ENCODE measurements at regions not wholly inside any gene's neighbourhood (a gene's known extent, or its start where the extent isn't known, plus 50 kb on each side); places are given as distances from the start of the nearest gene placed in this dataset.
A peak's percentile ranks its signal among the peaks of the same experiment; 100 is the strongest.

DNA sequence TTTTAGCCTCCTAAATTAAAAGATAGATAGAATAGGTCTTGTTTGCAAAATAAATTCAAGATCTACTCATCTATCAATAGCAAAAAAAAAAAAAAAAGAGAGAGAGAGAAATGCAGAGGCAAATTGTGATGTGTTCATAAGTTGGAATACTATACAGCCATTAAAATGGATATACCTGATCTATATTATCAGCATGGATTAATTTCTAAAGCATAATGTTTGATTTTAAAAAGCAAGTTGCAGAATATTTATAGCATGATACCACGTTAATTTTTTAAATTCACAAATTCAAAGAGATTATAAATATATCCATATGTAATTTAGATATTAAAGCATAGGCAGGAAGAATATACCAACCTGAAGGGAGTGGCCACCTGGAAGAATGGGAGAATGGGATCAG is 114.9 kb upstream of the PTPRT start:
- DNase-seq, result no peak

DNA sequence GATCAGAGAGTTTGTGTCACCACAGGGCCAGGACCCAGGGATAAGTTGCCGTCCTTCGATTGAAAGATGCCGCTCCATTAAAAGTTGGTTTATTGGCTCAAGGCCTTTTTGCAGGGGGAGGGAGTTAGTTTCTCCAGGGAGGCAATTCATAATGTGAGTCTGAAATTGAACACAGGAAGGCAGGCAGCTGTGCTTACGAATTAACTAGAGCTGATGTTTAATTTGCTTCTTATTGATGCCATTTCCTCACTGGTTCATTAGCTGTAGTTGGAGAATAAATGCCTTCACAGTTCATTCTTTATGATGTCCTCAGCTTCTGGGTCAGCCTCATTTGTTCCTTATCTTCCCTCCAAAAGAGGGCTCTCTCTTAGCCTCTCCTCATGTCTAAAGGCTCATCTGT is 113.2 kb upstream of the PTPRT start:
- DNase-seq, result no peak

DNA sequence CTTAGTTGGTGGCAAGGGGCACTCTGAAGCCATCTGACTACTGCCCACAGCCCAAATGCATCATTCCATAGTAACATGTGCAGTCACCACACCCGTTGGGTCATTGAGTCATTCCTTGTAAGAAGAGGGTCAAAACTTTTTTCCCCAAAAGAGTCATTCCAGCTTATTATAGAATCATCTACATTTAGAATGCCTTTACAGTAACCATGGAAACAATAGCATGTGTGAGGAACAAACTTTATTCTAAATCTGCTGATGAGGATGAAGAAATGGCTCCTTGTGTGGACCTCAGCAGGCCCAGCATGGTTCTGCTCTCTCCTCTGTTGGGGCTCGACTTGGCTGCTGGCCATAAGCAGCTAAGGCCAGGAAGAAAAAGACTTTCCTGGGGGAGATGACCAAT is 111.2 kb upstream of the PTPRT start:
- DNase-seq, result no peak

DNA sequence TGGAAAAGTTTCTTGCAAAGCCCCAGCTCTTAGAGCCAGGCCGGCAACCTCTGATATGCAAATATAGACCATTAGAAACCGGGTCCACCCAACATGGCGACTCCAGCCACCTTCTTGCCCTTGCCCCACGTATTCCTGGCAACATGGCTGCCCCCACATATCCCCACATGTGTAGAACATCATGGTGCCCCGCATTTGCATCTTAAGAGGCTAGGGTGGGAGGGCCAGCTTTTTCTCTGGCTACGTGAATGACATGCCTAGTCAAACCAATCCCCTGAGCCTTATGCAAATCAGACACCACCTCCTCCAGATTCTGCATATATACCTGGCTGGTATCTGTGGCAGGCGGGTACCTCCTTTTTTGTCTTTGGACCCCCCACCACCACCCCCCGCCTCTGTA is 106.1 kb upstream of the PTPRT start:
- no peak for DNase-seq

DNA sequence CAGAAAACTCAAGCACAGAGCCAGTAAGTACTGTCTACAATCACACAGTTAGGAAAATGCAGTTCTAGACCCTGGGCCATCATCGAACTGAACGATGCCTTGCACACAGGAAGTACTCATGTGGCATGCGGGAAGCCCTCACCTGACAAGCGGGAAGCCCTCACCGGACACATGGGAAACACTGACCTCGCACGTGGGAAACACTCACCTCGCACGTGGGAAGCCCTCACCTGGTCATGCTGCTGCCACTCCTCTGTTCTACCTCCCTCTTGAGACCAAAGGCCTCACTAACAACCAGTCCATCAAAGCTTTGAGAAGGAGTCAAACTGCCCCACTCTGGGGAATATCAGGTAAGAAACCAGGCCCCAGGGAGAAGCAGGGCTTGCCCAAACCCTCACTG is 105.6 kb upstream of the PTPRT start:
- no peak for DNase-seq

DNA sequence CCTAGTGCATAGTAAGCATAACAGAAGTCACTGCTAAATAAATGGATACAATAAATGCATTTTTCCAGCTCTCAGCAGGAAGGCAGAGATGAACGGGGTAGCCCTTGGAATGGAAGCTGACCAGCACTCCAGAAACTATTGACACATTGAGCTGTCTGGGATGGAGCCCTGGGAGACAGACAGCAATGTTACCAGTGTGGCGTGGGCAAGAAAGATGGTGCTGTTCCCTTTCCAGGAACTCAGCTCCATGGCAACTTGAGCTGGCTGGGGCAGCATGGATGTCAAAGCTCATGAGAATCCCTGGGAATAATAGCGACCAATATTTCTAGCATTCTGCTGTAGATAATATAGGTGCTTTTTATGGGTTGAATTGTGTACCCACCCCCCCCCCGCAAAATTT is 104.3 kb upstream of the PTPRT start:
- no peak for DNase-seq

DNA sequence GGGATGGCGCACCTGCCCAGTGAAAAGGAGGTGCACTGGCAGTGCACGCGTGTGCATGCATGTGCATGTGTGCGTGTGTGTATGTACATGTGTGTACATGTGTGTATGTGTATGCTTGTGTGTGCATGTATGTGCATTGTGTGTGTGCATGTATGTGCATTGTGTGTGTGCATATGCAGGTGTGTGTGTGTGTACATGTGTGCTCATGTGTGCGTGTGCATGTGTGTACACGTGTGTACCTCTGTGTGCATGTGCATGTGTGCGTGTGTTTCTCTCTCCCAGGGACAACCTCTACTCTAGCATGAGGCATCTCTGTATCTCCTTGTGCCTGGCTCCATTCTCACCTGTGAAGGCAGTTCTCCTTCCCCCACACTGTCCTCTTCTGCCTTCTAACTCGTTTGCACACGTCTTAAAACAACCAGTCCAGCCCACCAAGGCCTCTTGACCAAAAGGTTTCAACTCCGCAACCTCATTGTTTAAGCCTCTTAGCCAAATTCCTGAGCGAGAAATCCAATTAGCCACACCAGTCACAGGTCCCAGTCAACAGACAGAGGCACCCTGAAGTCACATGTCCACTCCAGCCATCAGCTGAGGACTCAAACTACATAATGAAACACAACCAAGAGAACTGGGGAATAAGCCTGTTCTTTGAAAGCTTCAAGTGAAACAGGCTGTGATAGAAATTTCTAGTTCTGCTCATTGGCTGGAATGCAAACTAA is 103.5 kb upstream of the PTPRT start:
- no peak for DNase-seq

DNA sequence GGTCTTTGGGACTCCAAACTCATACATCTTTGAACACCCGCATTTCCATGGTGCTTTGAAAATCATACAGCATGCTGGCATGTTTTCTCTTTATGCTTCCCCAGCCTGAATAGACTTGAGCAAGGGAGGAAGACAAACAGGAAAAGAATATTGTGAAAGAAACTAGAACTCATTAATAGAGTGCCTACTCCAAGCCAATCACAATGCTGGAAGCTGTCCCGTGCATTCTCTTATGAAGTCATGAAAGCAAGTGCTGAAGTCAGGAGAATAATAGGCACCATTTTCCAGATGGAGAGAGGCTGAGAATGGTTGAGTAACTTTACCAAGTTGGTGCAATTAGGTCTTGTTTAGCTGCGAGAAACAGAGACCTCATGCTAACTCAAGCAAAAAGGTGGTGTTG is 102.5 kb upstream of the PTPRT start:
- DNase-seq, result no peak

DNA sequence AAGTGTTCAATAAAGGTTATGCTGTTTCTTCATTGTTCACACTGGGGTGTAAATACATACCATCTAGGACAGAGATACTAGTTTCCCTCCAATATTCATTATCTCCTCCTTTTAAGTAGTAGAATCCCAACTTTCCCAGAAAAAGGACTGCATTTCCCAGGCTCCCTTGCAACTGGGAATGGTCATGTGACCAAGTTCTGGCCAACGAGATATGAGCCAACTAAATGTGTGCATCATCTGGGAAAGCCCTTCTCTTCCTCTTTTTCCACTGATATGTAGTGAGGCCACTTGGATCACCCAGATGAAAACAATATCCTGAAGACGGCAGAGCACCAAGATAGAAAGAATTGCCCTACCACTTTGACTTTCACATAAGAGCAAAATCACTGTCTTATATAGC is 97.9 kb upstream of the PTPRT start:
- DNase-seq, result no peak

DNA sequence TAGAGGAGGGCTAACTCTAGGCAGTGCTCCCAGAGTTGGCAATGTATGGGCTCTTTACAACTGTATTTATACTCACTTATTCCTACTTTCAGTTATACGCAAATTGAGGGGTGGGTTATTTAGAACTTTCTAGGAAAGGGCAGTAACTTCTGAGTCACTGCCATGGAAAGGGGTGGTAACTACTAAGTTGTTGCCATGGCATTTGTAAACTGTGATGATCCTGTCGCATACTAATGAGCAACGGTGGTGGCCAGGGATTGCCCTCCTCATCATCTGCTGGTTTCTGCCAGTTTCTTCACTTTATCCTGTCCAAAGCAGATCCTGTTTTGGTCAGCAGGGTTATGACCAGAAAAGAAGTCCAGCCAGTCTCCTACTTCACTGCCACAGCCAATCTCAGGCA is 95.5 kb upstream of the PTPRT start:
- DNase-seq, result no peak

DNA sequence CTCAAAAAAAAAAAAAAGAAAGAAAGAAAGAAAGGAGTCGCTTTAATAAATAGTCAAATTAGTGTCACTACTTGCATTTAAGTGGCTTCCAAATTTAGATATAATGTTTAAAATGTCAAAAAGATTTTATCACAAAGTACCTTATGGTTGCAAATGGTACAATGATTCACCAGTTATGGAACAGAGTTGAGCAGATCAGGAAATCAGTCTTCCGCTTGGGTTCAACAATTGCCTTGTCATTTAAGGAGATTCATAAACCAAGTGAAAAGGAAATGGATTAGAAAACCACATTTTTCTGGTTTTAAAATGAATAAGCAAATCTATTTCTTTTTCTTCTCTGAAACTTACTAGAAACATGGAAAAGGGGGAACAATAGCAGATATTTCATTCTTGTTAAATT is 94.8 kb upstream of the PTPRT start:
- DNase-seq, result no peak

DNA sequence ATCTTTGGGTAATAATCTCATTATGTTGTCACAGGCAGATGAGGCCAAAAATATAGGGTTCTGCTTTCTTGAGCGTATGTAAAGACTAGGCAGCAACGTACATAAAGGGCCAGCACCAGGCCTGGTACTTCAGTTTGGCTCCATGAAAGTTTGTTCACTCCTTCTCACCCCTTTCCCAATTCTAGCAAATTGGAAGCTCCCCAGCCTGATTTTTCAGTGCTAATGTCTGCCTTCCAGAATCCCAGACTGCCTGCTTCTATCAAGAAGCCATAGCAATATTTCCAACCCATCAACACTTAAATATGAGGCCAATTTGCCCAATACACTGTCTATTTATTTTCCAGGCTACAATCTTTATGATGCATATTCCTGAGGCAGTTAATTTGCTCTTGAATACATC is 93.4 kb upstream of the PTPRT start:
- DNase-seq, result no peak

DNA sequence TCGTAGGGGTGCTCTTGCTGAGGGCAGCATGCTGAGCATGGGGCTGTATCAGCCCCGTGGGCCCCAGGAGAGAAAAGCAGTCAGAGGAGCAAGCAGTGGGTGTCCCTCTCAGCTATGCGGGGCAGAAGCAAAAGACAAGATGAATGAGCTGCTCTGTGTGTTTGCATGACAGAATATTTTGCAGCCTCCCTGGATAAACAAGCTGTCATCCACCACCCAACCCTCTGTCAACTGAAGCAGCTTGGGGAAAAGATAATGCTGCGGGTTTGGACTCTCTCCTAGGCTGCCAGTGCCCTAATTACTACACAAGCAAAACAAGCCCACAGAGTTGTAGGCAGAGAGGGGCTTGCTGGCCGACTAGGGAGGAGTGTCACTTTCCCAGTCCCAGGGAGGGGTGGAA is 82.3 kb upstream of the PTPRT start:
- no peak for DNase-seq

DNA sequence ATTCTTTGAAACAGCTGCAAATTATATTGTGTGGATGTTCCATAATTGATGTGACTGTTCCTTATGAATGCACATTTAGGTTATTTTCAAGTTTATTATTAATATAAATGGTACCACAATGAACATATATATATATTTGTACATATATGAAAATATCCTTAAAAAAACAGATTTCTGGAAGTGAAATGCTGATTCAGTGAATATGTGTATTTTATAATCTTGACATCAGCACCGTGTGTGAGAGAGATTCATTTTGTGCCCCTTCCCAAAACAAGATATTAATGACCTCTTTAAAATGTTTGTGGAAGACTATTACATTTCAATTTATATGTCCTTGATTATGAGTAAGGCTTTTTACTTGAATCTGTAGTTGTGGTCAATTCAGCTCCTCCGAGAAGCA is 75.7 kb upstream of the PTPRT start:
- no peak for DNase-seq

DNA sequence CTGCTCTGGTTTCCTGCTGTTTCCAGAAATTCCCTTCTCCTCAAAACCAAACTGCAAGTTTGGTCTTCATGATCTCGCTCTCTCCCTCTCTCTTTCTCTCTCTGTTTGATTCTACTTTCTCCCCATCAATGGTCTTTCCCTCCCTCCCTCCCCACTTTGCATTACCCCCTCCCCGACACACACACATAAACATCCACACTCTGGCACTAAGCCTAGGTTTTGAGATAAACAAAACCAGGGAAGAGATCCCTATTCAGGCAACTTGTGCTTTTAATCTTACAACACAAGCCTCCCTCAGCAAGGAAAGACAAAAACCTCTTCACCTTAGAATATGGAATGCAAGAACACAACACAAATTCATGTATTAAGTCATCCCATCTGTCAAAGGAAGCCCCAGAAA is 73.5 kb upstream of the PTPRT start:
- DNase-seq, result no peak

DNA sequence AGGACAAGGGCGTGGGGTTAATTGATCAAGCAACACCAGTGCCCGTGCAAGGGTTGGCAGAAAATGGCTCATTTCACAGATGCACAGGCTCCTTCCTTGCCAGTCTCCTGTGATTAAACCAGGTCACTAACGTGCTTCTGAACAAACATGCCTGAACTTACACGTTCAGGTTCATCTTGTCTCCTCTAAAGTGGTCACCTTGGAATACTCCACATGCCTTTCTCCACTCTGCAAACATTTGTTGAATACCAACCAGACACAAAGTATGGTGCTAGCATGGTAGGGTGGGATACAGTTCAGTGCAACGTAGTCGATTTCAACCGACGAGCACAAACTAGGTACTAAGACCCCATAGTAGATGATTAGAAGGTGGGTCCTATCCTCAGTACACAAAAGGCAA is 72.6 kb upstream of the PTPRT start:
- no peak for DNase-seq

DNA sequence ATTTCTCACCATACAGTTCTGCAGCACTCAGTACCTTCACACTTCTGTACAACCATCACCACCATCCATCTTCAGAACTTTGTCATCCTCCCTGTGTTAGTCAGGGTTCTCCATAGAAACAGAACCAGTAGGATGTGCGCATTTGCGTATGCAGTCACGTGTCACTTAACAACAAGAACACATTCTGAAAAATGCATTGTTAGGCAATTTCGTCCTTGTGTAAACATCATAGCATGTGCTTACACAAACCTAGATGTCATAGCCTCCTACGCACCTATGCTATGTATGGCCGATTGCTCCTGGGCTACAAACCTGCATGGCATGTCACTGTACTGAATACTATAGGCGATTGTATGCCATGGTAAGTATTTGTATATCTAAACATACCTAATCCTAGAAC is 66.2 kb upstream of the PTPRT start:
- DNase-seq, result no peak

DNA sequence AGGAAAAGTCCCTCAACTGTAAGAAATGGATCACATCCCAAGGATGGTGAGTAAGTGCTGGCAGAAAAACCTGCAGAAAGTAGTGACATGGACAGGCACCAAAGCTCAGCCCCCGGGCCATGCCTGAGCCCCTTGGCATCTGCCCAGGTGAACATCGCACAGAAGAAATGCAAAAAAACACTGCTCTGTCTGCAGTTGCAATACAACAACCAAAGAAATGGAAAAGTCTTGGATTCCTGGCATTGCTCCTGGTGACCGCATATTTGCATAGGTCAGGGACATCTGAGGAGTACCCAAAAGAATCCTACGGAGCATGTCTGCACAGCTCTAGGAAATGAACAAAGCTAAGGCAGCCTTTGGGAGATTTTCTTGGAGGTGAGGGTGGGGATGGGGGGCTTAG is 63.1 kb upstream of the PTPRT start:
- DNase-seq, result no peak

DNA sequence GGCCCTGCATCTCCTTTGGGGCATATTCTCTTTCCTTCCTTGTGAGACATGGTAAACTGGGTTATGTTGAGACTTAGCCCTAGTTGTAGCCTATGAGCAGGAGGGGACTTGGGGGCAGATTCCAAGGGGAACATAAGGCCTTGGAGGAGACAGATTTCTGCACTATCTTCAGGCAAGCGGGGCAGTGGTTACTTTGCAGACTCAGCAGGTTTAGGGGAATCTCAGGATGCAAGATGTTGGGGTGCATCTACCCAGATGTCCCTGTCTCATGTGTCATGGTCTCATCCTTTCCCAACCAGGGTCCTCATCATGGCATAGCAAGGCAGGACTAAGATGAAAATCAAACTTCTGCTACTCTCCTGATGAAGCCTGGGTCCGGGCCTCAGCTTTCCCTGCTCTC is 58.6 kb upstream of the PTPRT start:
- no peak for DNase-seq

DNA sequence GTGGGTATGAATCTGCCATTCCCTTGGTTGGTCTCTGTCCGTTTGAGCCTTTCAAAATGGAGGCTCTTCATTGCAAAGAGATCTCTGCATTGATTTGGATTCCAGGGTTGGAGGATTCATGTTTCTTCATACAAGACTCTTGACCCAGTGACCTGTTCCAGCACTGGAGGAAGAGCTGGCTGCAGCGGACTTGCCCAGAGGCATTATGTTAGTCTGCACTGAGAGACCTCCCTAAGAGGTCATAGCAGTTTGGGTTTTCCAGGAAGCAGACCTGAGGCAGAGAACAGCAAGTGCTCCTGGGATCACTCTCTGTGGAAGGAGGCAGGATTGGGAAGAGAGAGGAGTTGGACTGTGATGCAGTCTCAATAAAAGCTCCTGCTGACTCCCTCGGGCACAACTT is 57.7 kb upstream of the PTPRT start:
- DNase-seq, result no peak

DNA sequence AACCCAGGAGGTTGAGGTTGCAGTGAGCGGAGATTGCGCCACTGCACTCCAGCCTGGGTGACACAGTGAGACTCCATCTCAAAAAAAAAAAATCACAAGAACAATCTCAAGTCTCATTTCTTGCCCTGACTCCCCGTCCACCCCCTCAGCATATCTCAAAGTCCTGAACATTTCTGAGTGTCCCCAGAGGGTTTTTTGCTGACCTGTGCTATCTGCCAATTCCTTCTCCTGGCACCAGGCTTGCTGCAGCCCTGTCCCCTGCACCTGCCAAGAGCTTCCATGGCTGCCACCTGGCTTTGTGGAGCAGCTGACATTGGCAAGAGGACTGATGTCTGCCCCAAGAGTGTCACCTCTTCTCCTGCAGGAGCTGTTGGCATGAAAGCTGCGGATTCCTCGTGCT is 54.9 kb upstream of the PTPRT start:
- DNase-seq, result no peak

DNA sequence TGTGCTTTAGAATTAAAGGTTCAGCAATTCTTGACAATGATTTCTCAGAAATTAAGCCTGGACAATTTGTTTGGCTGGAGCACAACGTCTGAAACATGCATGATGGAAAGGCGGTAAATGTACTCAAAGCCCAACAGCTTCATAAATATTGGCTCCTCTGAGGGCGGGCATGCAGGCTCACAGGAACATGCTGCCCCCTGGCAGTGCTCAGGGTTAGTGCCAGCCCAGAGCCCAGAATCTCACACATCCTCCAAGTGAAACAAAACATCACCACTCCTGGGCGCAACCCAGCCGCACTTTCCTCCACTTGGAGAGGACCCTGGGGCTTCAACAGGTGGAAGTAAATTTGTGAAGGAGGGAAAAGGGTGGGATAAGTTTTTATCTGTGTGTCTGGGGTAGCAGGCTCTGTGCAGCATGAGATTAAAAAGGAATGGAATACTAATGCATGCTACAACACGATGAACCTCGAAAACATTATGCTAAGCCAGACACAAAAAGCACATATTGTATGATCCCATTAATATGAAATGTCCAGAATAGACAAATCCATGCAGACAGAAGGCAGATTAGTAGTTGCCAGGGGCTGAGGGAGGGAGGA is 54.1 kb upstream of the PTPRT start:
- DNase-seq, result peak; percentile 3

DNA sequence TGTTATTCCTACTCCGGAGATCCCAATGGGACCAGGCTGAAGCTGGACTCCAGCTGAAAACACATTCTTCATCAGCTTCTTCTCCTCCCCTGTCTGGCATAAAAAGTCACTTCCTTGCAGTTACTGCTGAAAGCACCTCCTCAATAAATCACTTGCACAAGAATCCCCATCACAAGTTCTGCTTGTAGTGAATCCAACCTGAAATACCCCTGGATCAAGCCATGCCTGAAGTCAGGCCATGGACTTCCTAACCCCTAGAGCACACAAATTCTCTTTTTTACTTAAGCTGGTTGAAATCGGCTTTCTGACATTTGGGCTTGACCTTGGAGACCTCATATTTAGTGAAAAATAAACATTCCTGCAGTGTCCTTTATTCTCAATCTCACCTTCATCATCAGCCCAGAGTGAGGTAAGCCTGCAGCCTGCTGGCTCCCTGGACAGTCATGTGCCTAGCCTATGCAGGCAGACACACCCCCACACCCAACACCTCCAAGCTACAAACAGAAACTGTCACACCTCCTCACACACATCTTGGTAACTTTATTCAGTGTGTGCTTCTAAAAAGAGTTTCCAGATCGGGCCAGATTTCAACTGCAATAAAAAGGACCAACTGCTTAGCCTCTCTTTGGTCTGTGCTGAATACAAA is 51.5 kb upstream of the PTPRT start:
- DNase-seq, result no peak

All from hematopoietic multipotent progenitor cell treated with erythropoietin and hydrocortisone succinate and interleukin-3 and kit ligand, for 8 days (in vitro differentiated cells).